Liver (tissue), 3 donors: ENCODE measurements at regions not wholly inside any gene's neighbourhood (a gene's known extent, or its start where the extent isn't known, plus 50 kb on each side); places are given as distances from the start of the nearest gene placed in this dataset.

Source experiments
- ATF3 ChIP-seq: IDR thresholded peaks from 2 replicates; pipeline ENCODE4 v1.6.1; 2016; ENCODE audit warnings: antibody characterized with exemption
- CTCF ChIP-seq: fragments of 150-350 bp; IDR thresholded peaks from 2 replicates; pipeline ENCODE4 v1.5.1; 2017; ENCODE audit warnings: improper control_type of control experiment, low read depth, low read length; ENCODE audit not compliant: missing input control
- FOXA1 ChIP-seq: IDR thresholded peaks from 2 replicates; pipeline ENCODE4 v1.6.1; 2016; ENCODE audit warnings: antibody characterized with exemption
- GABPA ChIP-seq, 2 donors: IDR thresholded peaks in 1 of 2; conservative IDR thresholded peaks in 1 of 2; 2 replicates each; pipeline ENCODE4 v1.6.1; 2016; ENCODE audit warnings: antibody characterized with exemption in 2 of 2, mild to moderate bottlenecking in 1 of 2, moderate library complexity in 1 of 2
- JUND ChIP-seq, 2 donors: IDR thresholded peaks; 2 replicates each; pipeline ENCODE4 v1.6.1; 2016; ENCODE audit warnings: antibody characterized with exemption in 2 of 2
- MAX ChIP-seq: IDR thresholded peaks from 2 replicates; pipeline ENCODE4 v1.6.1; 2016; ENCODE audit warnings: antibody characterized with exemption
- RAD21 ChIP-seq, 2 donors: IDR thresholded peaks; 2 replicates each; pipeline ENCODE4 v1.6.1; 2016; ENCODE audit warnings: antibody characterized with exemption in 2 of 2, mild to moderate bottlenecking in 2 of 2
- REST ChIP-seq: IDR thresholded peaks from 2 replicates; pipeline ENCODE4 v1.6.1; 2016; ENCODE audit warnings: antibody characterized with exemption, mild to moderate bottlenecking
- SP1 ChIP-seq: IDR thresholded peaks from 2 replicates; pipeline ENCODE4 v1.6.1; 2018; ENCODE audit warnings: antibody characterized with exemption, mild to moderate bottlenecking
- YY1 ChIP-seq: IDR thresholded peaks from 2 replicates; pipeline ENCODE4 v1.6.1; 2016; ENCODE audit warnings: antibody characterized with exemption, mild to moderate bottlenecking
- donor health status: healthy.
- donor health status: healthy.

GRCh38 chr9:71571186-71571585, 197.1 kb downstream of the CEMIP2 start:
- no peak for TF ChIP-seq YY1
- TF ChIP-seq CTCF = no peak
- TF ChIP-seq FOXA1 = no peak
- no peak for TF ChIP-seq ATF3
- TF ChIP-seq GABPA (IDR thresholded peaks at IDR 0.05 in 1 of 2, conservative IDR thresholded peaks at IDR 0.05 in 1 of 2) = no peak
- no peak for TF ChIP-seq MAX
- TF ChIP-seq JUND (IDR thresholded peaks at IDR 0.05) = no peak
- no peak for TF ChIP-seq RAD21 (IDR thresholded peaks at IDR 0.05)
- TF ChIP-seq REST = no peak
- TF ChIP-seq SP1 = no peak
